NCI-H2196 (cell line): ENCODE measurements at regions not wholly inside any gene's neighbourhood (a gene's known extent, or its start where the extent isn't known, plus 50 kb on each side); places are given as distances from the start of the nearest gene placed in this dataset.

Source experiments
- DNase-seq: peaks from one replicate; lab custom pipeline; 2025; ENCODE audit not compliant: unreplicated experiment; lab: John Stamatoyannopoulos, UW

- no peak for DNase-seq
These were observed 51.1 kb upstream of the BEGAIN start for GRCh38 chr14:100638211-100638855.

DNA sequence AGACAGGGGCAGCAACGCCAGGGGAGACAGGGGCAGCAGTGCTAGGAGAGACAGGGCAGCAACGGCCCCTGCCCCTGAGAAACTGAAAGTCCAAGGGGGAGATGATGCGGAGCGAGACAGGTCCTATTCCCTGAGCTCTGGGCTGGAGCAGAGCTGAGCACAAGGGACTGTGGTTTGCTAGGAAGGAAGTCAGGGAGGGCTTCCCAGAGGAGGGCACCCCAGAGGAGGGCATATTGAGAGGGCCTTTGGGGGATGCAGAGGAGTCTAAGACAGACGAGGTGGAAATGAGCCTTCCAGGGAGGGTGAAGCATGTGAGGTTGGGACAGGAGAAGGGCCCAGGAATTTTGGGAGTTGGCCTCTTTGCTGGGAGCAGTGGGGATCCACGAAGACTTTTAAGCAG is 52.1 kb upstream of the BEGAIN start:
- no peak for DNase-seq

GRCh38 chr14:100640471-100641273 is 53.5 kb upstream of the BEGAIN start:
- no peak for DNase-seq

DNA sequence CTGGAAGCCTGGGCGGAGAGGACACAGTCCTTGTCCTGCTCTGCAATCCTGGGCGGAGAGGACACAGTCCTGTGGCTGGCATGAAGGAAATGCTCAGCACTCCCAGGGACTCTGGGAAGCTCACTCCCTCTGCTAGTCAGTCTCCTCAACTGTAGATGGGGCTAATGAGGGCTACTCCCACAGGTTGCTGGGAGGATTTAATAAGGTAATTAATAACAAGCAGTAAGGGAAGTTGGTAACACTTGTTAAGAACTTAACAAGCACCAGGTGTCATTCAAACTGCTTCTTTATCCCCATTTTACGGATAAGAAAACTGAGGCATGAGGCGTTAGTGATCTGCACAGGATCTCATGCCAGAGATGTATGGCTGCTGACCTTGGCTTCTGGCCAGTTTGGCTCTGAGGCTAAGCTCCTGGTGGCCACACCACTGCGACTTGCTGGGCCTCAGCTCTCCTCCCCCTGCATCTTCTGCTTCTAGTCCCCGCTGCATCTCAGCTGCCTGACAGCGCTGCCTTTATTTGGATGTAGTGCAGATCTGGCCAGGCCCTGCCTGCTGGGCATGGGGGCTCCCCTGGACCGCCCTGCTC is 54.1 kb upstream of the BEGAIN start:
- no peak for DNase-seq

DNA sequence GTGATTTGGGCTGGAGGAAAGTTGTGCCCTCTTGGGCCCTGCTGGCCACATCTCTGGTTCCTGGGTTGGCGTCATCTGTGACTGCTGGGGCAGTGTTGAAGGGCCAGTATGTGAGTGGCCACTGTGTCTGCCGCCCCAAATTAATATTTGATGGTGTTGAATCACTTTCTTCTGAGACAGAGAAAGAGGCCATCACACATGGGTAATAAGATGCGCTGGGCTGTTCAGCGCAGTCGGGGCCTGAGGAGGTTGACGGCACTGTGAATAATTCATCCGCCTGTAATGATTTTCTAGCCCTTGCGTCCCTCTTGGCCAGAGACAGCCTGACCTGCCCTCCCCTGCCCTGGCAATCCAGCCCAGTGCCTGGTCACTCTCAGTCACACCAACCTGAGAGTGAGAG is 56.2 kb upstream of the BEGAIN start:
- no peak for DNase-seq

DNA sequence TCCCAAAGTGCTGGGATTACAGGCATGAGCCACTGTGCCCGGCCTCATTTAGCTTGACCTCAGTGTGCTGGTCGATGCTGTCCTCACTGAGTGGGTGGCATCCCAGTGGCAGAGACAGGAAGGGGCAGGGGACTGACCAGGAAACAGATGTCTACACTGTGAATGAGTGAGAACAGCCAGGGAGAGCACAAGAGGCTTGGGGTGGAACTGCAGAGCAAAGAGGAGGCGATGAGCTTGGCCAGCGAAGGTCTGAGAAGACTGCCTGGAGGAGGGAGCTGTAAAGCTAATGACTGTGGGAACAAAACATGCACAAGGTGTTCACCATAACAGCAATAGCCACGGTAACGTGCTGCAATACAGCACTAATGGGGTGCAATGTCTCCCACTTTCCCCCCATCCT is 57.2 kb upstream of the BEGAIN start:
- no peak for DNase-seq

DNA sequence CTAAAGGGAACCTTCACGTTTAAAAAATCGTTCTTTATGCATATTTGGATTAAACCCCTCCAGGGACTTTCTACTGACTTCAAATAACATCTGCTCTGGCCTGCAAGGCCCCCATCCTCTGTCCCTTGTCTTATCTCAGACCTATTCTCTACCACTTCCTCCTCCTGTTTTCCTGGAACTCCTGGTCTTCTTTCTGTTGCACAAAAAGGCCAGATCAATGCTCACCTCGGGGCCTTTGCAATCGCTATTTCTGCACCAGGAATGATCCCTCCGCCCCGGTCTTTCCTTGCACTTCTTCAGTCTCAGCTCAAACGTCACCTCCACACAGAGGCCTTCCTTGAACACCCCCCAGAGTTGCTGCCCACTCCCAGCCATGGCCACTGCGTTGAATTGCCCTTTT is 57.6 kb upstream of the BEGAIN start:
- no peak for DNase-seq

- peak; percentile 65 for DNase-seq
These were observed 58.2 kb upstream of the BEGAIN start for GRCh38 chr14:100645196-100645981.

DNA sequence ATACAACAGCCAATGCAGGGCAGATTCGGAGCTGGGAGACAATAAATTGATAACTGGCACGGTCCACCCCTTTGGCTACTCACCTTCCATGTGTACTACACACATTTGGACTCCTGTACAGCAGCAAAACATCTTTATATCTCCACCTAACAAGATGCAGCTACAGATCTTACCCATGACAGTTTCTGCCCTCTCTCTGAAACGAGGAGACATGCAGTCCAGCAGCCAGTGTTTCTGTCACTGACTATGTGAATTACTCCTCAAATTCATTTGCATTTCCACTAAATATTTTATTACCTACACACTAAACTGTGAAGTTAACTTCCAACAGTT is 58.7 kb upstream of the BEGAIN start:
- DNase-seq = no peak

DNA sequence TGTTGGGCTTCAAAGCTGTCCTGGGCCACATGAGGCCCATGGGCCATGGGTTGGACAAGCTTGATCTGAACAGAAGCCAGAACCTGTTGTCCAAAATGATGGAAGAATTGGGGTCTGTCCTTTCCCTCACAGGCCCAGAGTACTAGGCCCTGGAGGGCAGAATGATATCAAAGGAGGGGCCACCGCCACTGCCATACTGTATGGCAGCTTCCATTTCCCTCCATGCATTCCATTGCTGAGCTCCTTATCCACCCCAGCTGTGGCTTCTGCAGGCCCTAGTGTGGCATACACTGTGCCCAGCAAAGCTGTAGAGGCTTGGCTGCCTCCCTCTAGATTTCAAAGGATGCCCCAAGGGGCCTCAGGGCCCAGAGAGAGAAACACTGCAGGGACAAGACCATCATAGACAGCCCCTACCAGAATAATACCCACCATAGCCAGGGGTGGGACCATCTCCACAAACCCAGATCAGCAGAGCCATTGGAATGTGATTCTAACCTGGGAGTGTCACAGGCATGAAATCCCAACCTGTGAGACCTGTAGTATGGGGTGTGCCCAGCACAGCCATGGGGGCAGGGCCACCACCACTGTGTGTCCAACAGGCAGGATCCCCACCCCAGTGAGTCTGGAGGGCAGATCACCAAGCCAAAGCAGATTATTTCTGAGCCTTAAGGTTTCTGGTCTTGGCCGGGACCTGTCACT is 61.4 kb upstream of the BEGAIN start:
- DNase-seq = no peak

- DNase-seq = no peak
These were observed 61.9 kb upstream of the BEGAIN start for GRCh38 chr14:100649173-100649519.

DNA sequence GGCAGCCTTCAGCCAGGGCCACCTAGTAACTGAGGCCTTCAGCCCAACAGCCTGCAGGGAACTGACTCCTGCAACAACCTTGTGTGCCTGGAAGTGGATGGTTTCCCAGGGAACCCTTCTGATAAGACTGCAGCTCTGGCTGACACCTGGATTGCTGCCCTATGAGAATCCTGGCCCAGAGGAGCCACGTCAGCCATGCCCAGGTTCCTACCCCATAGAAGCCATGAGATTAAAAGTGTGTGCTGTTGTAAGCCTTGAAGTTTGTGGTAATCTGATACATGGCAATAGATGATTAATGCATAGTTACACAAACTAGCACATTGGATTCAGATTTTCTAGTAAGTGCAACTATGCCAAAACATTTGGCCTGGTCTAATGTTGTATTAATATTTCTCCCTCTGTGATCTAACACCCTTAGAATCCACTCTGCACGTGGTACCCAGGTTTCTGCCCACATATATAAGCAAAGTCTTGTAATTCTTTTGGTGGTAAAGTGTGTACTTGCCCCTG is 64.8 kb upstream of the BEGAIN start:
- no peak for DNase-seq

- DNase-seq = no peak
These were observed 65.5 kb upstream of the BEGAIN start for GRCh38 chr14:100652744-100653143.

- DNase-seq = no peak
These were observed 66.2 kb upstream of the BEGAIN start for GRCh38 chr14:100653409-100653808.

DNA sequence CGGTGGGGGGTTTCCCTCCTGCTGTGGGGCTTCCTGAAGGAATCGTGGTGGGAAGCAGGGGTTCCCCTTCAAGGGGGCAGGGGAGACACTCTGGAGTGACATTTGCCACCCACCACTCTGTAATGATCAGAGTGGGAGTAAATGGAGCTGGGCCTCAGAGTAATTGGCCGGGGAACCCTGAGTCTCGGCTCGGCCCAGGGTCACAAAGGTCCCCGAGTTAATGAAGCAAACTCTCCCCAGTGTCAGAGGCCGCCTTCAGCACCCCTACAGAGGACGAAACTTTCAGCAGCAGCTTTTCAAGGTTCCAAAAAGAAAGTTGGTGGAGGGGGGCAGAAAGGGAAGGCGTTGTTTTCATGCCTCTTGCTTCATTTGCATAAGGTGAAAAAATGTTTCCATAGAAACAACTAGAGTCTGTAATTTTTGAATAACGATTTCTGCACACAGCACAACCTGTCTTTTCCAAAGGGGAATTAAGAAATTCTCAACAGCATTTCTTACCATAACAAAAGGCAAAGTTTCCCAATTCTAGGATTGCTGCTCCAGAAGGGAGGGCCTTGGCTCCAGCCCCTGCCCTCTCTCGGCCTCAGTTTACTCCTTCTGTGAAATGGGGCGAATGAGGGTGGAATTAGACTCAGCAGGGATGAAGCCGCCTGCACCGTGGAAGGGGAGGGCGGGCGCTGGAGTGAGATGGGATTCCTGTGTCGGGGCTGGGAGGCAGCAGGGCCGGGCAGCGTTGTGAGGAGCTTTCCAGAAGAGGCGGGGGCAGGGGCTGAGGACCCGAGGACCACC is 67.0 kb upstream of the BEGAIN start:
- no peak for DNase-seq

DNA sequence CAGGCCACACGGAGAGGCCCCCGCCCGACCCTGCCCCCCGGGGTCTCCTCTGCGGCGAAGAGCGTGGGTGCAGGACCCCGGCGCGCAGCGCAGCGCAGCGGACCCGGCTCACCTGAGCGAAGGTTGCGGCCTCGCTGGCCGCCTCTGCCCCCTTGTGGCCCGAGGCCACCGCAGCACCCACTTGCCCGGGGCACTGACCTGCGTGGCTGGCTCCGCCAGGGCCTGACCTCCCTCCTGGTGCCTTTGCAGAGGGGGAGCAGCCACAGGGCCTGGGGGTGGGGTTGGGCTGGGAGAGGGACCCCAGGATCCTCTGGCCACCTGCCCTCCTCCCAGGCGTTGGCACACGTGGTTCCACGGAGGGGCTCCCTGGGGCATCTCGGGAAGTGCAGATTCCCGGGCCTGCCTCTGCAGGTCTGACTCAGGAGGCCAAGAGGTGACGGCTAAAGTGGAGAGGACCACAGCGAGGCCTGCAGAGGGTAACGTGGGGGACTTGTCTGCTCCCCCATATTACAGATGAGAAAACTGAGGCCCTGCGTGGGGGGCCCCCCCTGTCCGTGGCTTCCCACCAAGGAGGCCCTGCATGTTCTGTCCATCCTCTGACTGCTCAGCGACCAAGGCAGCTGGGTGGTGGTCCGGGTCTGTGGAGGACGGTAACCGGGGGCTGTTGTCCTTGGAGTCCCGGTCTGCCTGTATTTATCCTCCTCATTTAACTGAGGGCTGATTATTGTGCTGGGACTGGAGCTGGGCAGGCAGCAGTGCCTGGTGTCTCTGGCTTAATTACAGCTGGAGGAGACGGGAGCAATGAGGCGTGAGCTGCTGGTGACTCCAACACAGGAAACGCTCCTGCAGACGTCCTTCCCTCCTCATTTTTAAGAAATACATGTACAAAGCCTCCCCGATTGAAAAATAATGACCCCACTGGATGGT is 67.9 kb upstream of the BEGAIN start:
- DNase-seq = no peak

GRCh38 chr14:100655741-100656085 is 68.5 kb upstream of the BEGAIN start:
- no peak for DNase-seq

DNA sequence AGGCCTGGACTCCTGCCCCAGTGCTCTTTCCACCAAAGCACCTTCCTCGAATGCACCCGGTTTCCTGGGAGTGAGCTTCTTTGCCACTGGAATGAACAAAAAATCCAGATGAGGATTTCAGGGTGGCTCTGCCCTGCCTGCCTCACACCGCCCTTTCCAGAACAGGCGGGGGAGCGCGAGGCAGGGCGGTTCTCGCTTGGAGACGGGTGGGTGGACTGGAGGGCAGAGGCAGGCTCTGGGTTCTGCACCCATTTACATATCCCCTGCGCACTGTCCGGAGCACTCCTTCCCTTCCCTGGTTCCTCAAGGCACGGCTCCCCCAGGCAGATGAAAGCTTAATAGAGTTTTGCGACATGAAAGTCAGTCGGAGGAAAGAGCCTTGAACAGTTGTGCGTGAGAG is 69.7 kb upstream of the DLK1 start:
- no peak for DNase-seq

DNA sequence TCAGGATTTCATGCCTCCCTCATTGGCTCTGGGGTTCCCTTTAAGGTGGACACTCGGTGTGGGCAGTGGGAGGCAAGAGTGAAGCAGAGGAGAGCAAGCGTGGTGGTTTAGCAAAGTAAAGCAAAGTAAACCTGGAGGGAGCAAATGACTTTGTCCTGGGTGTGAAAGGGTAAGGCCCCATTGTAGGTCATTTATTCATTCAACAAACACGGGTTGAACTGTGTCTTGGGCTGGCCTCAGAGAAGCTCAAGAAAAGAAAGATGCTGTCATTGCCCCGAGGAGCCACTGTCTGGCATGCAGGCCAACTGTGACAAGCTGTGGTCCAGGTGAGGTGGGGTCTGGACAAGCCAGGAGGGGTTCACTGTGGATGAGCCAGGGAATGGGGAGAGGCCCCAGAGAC is 68.9 kb upstream of the DLK1 start:
- DNase-seq = no peak
